ENCODE measurements at regions not wholly inside any gene's neighbourhood (a gene's known extent, or its start where the extent isn't known, plus 50 kb on each side); places are given as distances from the start of the nearest gene placed in this dataset.
"Not testable (repeated sequence)": the region's sequence is repeated elsewhere in the genome, so short reads cannot be mapped to it uniquely, and the experiment has no call there.

DNA sequence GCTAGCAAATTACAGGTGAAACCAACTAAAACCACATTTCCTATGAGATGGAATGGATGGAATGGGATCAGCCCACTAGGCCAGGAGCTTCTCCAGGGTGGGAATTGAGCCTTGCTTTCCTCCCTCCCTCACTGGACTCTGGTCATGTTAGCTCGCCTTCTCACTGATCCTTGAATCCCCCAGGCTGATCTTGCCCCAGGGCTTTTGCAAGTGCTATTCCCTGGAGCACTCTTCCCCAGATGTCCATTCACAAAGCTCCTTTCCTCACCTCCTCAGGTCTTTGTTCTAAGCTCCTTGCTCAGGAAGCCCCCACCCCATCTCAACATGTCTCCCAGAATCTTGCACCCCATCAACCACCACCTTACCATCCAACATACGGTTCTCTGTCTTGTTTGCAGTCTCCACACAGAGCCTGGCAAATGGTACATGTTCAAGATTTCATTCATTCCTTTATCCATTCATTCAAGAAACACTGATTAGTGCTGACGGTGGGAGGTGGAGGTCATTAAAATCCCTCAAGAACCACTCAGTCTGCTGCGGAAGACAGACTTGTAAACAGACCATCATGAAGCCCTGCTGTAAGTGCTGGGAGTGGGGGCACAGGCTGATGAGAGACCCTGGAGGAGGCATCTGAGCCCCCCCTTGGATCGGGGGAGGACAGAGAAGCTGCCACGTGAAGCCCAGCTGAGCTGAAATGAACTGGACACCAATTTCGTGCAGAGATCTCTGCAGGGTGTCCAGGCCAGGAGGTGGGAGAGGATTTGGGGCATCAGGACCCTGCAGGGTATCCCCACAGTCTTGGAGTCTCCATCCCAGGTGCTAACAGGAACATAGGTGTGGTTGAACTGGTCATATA is 141.7 kb downstream of the BARX1 start:
- no peak for DNase-seq (ENCODE audit: low spot score)

- DNase-seq (ENCODE audit: low spot score) = no peak
Observed at GRCh38 chr9:93812410-93812668, 142.8 kb downstream of the BARX1 start.

DNA sequence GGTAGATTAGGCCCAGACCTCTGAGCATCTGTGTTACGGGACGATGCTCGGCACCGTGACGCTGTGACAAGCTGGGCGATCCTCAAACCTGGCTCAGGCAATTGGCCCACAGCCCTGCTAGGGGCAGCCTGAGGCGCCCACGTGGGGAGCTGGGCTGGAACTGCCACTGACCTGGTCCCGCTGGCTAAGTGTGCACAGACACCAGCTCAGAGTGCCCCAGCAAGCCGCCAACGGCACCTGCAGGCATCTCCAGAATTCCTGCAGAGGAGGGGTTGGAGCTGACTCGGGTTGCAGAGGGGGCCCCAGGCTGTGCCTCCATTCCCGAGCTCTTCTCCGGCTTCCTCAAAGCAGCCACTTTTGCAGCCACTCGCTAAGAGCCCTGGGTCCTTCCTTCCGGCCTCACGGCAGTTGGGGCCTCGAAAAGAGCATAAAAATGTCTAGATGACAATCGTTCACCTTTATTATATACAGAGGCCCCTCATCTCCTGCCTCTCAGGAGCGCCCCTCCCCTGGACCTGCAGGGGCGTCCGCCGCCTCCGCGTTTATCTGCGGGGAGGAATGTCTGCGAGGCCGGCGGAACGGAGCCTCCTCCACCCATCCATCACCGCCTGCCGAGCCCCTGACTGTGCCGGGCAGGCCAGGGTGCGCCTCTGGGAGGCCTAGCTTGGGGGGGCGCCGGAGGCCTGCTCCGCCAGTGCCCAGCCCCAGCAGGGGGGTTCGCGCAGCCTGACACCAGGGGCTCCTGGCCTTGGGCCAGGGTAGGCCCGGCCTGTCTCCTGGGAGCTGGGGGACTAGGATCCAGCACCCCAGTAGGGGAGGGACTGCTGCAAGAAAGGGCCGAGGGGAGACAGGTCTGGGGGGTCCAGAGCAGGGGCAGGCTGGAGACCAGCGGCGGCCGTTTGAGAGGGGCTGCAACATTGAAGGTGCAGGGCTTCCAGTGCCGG is 144.9 kb downstream of the BARX1 start:
- no peak for DNase-seq (ENCODE audit: low spot score)

- no peak for DNase-seq (ENCODE audit: low spot score)
Observed at GRCh38 chr9:93809204-93809940, 145.8 kb downstream of the BARX1 start.

DNA sequence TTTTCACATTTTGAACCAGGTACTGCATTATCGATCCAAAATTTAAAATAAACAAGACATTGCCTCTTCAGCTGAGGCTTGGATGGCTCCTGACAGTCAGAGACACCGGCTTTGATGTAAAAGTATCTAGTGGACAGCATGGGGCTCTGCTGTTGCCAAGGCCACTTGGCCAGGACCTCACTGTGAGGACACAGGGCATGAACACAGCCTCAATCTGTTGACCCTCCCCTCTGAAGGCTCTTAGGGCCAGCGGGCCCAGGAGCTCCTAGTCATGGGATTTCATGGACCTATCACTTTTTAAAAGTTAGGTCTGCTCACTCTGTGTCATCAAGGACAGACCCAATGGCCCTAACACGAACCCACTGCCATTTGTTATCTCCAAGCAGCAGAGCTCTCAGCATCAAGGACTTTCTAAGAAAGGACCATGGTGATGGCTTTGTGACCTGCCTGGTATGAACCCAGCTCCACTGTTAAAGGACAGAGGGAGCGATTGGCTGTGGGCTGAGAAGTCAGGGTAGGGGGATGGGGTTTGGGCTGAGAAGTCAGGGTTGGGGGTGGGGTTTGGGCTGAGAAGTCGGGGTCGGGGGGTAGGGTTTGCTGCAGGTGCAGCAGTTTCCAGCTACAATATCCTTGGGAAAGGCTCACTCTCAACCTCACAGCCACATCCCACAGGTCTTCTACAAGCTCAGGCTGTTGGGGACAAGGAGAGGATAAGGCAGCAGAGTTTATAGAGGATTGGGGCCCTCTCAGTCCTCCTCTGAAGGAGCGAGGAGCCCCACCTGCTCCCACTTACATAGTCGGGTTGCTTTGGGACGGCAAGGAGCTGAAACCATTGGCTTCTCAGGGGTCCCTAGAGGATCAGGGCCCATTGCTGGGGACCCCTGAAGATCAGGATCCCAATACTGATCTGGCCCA is 146.8 kb downstream of the BARX1 start:
- no peak for DNase-seq (ENCODE audit: low spot score)

DNA sequence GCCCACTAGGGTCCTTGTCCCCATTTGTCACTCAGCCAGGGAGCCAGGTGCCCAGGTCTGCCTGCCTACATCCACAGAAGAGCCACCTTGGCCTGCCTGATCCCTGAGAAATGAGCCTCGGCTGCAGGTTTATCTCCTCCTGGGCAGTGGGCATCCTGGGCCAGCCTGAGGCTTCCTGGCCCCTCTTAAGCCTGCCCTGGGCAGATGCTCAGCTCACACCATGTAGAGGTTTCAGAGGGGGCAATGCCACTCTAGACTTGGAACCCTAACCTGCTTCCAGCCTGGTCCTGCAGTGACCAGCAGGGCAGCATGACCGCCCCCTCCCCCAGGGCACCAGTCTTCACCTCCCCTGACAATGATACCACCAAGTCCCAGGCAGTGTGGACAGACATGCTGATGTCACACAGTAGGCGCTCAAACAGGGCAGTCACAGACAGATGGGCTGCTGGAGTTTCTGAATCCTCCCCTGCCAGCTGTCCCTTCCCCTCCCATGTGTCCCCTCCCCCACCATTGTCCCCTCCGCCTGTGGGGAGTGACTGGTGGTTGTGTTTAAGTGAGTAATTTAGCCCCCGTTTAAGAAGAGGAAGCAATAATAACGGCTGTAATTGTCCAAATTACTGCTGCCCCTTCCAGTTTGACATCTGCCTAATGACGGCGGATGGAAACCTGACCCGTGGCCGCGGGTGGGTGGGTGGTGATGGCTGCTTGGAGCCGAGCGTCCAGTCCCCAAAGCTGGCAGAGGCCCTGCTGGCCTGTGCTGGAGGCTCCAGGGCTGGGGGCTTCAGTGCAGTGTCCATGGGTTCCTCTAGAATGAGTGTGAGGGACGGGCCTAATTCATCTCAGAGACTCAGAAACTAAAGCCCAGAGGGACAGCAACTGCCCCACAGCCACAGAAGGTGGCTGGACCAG is 147.7 kb downstream of the BARX1 start:
- no peak for DNase-seq (ENCODE audit: low spot score)

- DNase-seq (ENCODE audit: low spot score) = no peak
Observed at GRCh38 chr9:93801581-93802284, 153.4 kb downstream of the BARX1 start.

GRCh38 chr9:93801120-93801519 is 154.0 kb downstream of the BARX1 start:
- DNase-seq (ENCODE audit: low spot score) = no peak

DNA sequence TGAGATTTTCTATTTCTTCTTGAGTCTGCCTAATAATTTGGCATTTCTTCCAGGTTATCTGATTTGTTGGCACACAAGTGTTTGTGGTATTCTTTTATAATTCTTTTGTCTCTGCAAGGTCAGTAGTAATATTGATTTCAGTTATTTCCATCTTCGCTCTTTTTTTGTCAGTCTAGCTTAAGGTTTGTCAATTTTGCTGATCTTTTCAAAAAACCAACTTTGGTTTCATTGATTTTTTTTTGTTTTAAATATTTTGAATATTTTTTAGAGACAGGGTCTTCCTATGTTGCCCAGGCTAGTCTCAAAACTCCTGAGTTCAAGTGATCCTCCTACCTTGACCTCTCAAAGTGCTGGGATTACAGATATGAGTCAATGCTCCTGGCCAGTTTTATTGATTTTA is 162.8 kb downstream of the BARX1 start:
- DNase-seq (ENCODE audit: low spot score) = no peak

- DNase-seq (ENCODE audit: low spot score) = no peak
Observed at GRCh38 chr9:93786204-93786603, 169.0 kb downstream of the BARX1 start.

DNA sequence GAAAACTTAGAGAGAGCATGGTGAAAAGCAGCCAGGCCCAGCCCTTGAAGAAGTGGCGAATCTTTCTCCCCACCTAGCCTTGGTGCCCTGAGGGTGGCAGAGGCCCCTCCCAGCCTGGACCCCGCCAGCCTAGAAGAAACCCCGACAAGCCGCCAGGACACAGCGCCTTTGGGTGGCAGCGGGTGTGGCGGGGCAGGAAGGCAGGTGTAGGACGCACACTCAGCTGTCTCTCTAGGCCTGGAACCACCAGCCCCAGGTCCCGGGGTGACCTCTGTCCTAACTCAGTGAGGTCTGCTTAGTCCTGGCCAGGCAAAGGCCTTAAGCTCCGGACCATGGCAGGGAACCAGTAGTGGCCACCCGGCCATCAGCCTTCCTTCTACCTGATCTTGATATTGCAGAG is 178.3 kb downstream of the BARX1 start:
- no peak for DNase-seq (ENCODE audit: low spot score)

DNA sequence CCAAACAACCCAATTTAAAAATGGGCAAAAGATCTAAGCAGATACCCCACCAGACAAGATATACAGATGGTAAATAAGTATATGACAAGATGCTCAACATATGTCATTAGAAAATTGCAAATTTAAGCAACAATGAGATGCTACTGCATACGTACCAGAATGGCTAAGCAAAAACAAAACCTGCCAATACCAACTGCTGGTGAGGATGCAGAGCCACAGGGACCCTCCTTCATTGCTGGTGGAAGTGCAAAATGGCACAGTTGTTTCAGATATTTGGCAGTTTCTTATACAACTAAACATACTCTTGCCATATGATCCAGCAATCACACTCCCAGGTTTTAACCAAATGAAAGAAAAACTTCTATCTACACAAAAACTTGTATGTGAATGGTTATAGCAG is 178.9 kb downstream of the BARX1 start:
- no peak for DNase-seq (ENCODE audit: low spot score)

- DNase-seq (ENCODE audit: low spot score) = no peak
Observed at GRCh38 chr9:93774331-93775102, 180.6 kb downstream of the BARX1 start.

- DNase-seq (ENCODE audit: low spot score) = no peak
Observed at GRCh38 chr9:93771276-93771675, 183.9 kb downstream of the BARX1 start.

GRCh38 chr9:93761822-93762221 is 185.4 kb downstream of the PHF2 start:
- no peak for DNase-seq (ENCODE audit: low spot score)

GRCh38 chr9:93750045-93750444 is 173.7 kb downstream of the PHF2 start:
- no peak for DNase-seq (ENCODE audit: low spot score)

GRCh38 chr9:93748827-93749226 is 172.4 kb downstream of the PHF2 start:
- DNase-seq (ENCODE audit: low spot score) = not testable (repeated sequence)

GRCh38 chr9:93731963-93732362 is 155.6 kb downstream of the PHF2 start:
- no peak for DNase-seq (ENCODE audit: low spot score)

DNA sequence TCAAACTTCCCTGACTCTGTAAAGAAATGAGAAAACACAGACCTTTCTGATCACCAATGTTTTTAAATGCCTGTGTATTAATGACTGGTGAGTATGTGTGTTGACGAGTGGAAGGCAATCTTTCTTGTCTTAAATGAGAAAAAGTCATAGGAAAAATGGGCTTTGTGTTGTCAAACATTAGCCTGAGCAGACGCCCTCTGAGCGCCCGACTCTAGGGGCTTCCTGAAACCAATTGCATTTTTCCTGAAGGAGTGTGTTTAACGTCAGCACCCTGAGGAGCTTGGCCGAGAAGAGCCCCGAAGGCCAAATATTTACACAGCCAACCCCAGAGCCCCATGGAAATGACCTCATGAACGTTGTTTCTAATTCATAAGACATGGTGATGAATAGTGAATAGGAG is 154.3 kb downstream of the PHF2 start:
- no peak for DNase-seq (ENCODE audit: low spot score)

All from SK-N-DZ (cell line).